A549 (cell line): ENCODE measurements at regions not wholly inside any gene's neighbourhood (a gene's known extent, or its start where the extent isn't known, plus 50 kb on each side); places are given as distances from the start of the nearest gene placed in this dataset.

ENCODE experiments used
- ATAC-seq, 2 experiments: fragments of 200-7000 bp in 1 of 2; fragments of >200 bp in 1 of 2; cut with Nextera tagmentation in 1 of 2; cut with Tn5 transposase in 1 of 2; 3 replicates each; pipeline versions ENCODE4 v1.8.0 to v1.9.1; 2018 to 2020; ENCODE audit warnings: mild to moderate bottlenecking in 1 of 2, moderate library complexity in 1 of 2
- CTCF ChIA-PET: fragments of 300-600 bp; sonication (Branson Sonifier 250); formaldehyde crosslinking; extraction: SDS; loops from one replicate; lab custom pipeline; 2021; ENCODE audit warnings: antibody characterized with exemption, inconsistent platforms; lab: Yijun Ruan, JAX
- POLR2A ChIA-PET: fragments of 350-600 bp; formaldehyde crosslinking; extraction: SDS; loops from one replicate; lab custom pipeline; 2021; ENCODE audit warnings: antibody characterized with exemption, inconsistent platforms; lab: Yijun Ruan, JAX
- DNase-seq, 2 experiments: peaks; one replicate each; pipeline versions ENCODE4 v3.0.0 to v3.0.0-alpha.2; 2011 to 2016; ENCODE audit warnings: low read depth in 1 of 2, low spot score in 1 of 2
- FAIRE-seq: peaks from 2 replicates; lab custom pipeline; 2011; peaks lifted over from hg19 to GRCh38; lab: Jason Lieb, UNC
- H3K27ac ChIP-seq, 2 experiments: fragments of >200 bp; sonication (Bioruptor Twin); formaldehyde crosslinking; 3 replicates each; pipeline ENCODE4 v1.5.1; 2016 to 2017
- H3K4me1 ChIP-seq: fragments of >200 bp; sonication (Bioruptor Twin); formaldehyde crosslinking; 3 replicates; pipeline ENCODE4 v1.6.1; 2016
- H3K4me2 ChIP-seq: fragments of >200 bp; sonication (Bioruptor Twin); formaldehyde crosslinking; 3 replicates; pipeline ENCODE4 v1.6.1; 2016
- H3K4me3 ChIP-seq: fragments of >200 bp; sonication (Bioruptor Twin); formaldehyde crosslinking; 3 replicates; pipeline ENCODE4 v1.5.1; 2016
- H3K9me3 ChIP-seq: fragments of >200 bp; sonication (Bioruptor Twin); formaldehyde crosslinking; 3 replicates; pipeline ENCODE4 v1.6.1; 2016
- ATOH8 ChIP-seq: fragments of 250-450 bp; sonication (Bioruptor Pico); IDR thresholded peaks from 2 replicates; pipeline ENCODE4 v1.5.0; 2020; ENCODE audit warnings: low read depth, mild to moderate bottlenecking, moderate library complexity
- CBX2 ChIP-seq: fragments of 200-600 bp; sonication (generic); IDR thresholded peaks from 2 replicates; pipeline ENCODE4 v1.6.1; 2016; ENCODE audit warnings: low read depth, mild to moderate bottlenecking, borderline replicate concordance
- CBX8 ChIP-seq: fragments of 200-600 bp; sonication (generic); IDR thresholded peaks from 2 replicates; pipeline ENCODE4 v1.6.1; 2016
- CEBPB ChIP-seq, 2 experiments: fragments of >200 bp in 1 of 2; sonication (Bioruptor Twin) in 1 of 2; formaldehyde crosslinking in 1 of 2; IDR thresholded peaks; 2 replicates each; pipeline ENCODE4 v1.6.1; 2012 to 2016
- CTCF ChIP-seq: fragments of >200 bp; sonication (Bioruptor Twin); formaldehyde crosslinking; IDR thresholded peaks from 3 replicates; pipeline ENCODE4 v1.5.1; 2016
- EHMT2 ChIP-seq: fragments of 200-600 bp; sonication (generic); IDR thresholded peaks from 2 replicates; pipeline ENCODE4 v1.6.1; 2016; ENCODE audit warnings: antibody characterized with exemption, low read depth, mild to moderate bottlenecking, moderate library complexity
- ESRRA ChIP-seq: fragments of 150-350 bp; IDR thresholded peaks from 2 replicates; pipeline ENCODE4 v1.6.1; 2014; ENCODE audit warnings: mild to moderate bottlenecking, low read length, borderline replicate concordance
- HDAC2 ChIP-seq: fragments of 200-600 bp; sonication (generic); IDR thresholded peaks from 2 replicates; pipeline ENCODE4 v1.6.1; 2016
- HOXA7 ChIP-seq: fragments of 250-450 bp; sonication (Bioruptor Pico); IDR thresholded peaks from 2 replicates; pipeline ENCODE4 v1.5.0; 2020; ENCODE audit warnings: mild to moderate bottlenecking, moderate library complexity
- HOXB13 ChIP-seq: fragments of 250-450 bp; sonication (Bioruptor Pico); IDR thresholded peaks from 2 replicates; pipeline ENCODE4 v1.5.0; 2020; ENCODE audit warnings: low read depth, mild to moderate bottlenecking, moderate library complexity
- PBX3 ChIP-seq: IDR thresholded peaks from 2 replicates; pipeline ENCODE4 v1.6.1; 2012
- POLR2A ChIP-seq: IDR thresholded peaks from 2 replicates; pipeline ENCODE4 v1.6.1; 2012; ENCODE audit warnings: mild to moderate bottlenecking, low read length
- REST ChIP-seq: fragments of 200-600 bp; sonication (generic); IDR thresholded peaks from 2 replicates; pipeline ENCODE4 v1.6.1; 2016; ENCODE audit warnings: antibody characterized with exemption, mild to moderate bottlenecking, moderate library complexity
- RFX5 ChIP-seq: fragments of 450-650 bp; IDR thresholded peaks from 2 replicates; pipeline ENCODE4 v1.7.1; 2014; ENCODE audit warnings: antibody characterized with exemption, mild to moderate bottlenecking, moderate library complexity
- RNF2 ChIP-seq: fragments of 200-600 bp; sonication (generic); IDR thresholded peaks from 2 replicates; pipeline ENCODE4 v1.6.1; 2016; ENCODE audit warnings: low read depth, mild to moderate bottlenecking, antibody characterized with exemption, moderate library complexity, borderline replicate concordance
- USF2 ChIP-seq: fragments of 450-650 bp; IDR thresholded peaks from 2 replicates; pipeline ENCODE4 v1.6.1; 2014; ENCODE audit warnings: antibody characterized with exemption
- ZFP36 ChIP-seq: fragments of 450-650 bp; IDR thresholded peaks from 2 replicates; pipeline ENCODE4 v1.6.1; 2014; ENCODE audit warnings: borderline replicate concordance; ENCODE audit not compliant: partially characterized antibody
- WGBS: methylation state at CpG from one replicate; pipeline ENCODE4 v1.1.6; 2017; ENCODE audit errors: missing lambda C conversion rate; 5-methylcytosine and 5-hydroxymethylcytosine counted together

GRCh38 chr13:44129418-44129817 lies 244.2 kb upstream of the SERP2 start:
- TF ChIP-seq REST (no peak), ATOH8 (CRISPR knock-in tag) (no peak), HOXB13 (no peak), USF2 (no peak), PBX3 (no peak), EHMT2 (no peak), RNF2 (no peak), ZFP36 (no peak), CTCF (no peak), CBX8 (no peak)
- TF ChIP-seq, all 56 proteins: peak for 0
- H3K9me3 ChIP-seq: no peaks in the 10 kb centered on the region
- H3K4me3 ChIP-seq: no peak overlapping the region
- WGBS: 71% methylated on average over 2 of the region's 2 CpGs
- ChIA-PET CTCF (no interaction called here), POLR2A (no interaction called here)
- no peak for ATAC-seq
- no peak for FAIRE-seq
- peaks cover 5% of the 10 kb centered on the region; the same call in 1 of the 3 replicates for H3K4me1 ChIP-seq
- no peak overlapping the region for H3K4me2 ChIP-seq
- no peak for DNase-seq
- H3K27ac ChIP-seq: no peak overlapping the region

- peaks cover 5% of the 10 kb centered on the region; the same call in 1 of the 3 replicates for H3K4me1 ChIP-seq
- H3K4me3 ChIP-seq: no peak overlapping the region
- no peaks in the 10 kb centered on the region for H3K9me3 ChIP-seq
- WGBS: 75% methylated on average over 5 of the region's 5 CpGs
- CTCF ChIA-PET: no interaction called here
- no peak overlapping the region for H3K4me2 ChIP-seq
- 0 out of 6 replicates have a peak overlapping the region, but pooled peaks of 1 of the 2 experiments have one; percentile 16 for H3K27ac ChIP-seq
- POLR2A ChIA-PET: no interaction called here
- TF ChIP-seq CEBPB (IDR thresholded peaks at IDR 0.05) (no peak), HDAC2 (no peak), POLR2A (no peak), CBX2 (no peak), HOXA7 (CRISPR knock-in tag) (no peak), ESRRA (no peak), RFX5 (no peak)
- TF ChIP-seq, all 56 proteins: peak for 0
- DNase-seq: no peak
- FAIRE-seq: no peak
- ATAC-seq: no peak
Observed at GRCh38 chr13:44131069-44131614, 242.5 kb upstream of the SERP2 start.
